ENCODE measurements at regions not wholly inside any gene's neighbourhood (a gene's known extent, or its start where the extent isn't known, plus 50 kb on each side); places are given as distances from the start of the nearest gene placed in this dataset.

GRCh38 chr10:4492202-4492601 is 333.8 kb upstream of the AKR1E2 start:
- H3K27ac ChIP-seq: no peak overlapping the region
- no peaks in the 10 kb centered on the region for H3K9me3 ChIP-seq
- TF ChIP-seq EP300 (IDR thresholded peaks at IDR 0.05): no peak
- TF ChIP-seq CTCF (IDR thresholded peaks at IDR 0.05): no peak
- TF ChIP-seq POLR2A (IDR thresholded peaks at IDR 0.05): no peak
- no peaks in the 10 kb centered on the region for H3K27me3 ChIP-seq
- intact Hi-C loops (cut with DNase I): no loop called here
- no peaks in the 10 kb centered on the region for H3K4me1 ChIP-seq (ENCODE audit: insufficient read depth)
- WGBS, 3 donors: 93 to 96% (median 95%) methylated on average over 6 of the region's 6 CpGs
- DNase-seq: no peak
- H3K4me3 ChIP-seq: no peak overlapping the region
- H3K36me3 ChIP-seq: no peaks in the 10 kb centered on the region

DNA sequence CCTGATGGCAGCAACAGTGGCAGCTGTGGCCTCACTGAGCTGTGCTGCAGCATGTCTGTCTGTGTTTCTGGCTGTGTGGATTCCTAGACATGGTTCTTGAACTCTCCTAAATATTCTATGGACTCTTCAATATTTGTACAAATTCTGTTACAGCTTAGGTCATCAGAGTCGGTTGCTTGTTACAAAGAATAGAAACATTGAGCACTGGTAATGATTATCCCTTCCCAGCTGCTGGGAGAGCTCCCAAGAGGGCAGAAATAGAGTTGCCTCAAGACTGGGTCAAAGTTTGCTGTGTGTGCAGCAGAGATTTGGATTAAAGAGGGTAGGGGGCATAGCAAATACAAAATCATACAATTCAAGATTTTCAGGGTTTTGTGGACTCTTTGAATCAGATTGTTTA is 337.1 kb upstream of the AKR1E2 start:
- TF ChIP-seq EP300 (IDR thresholded peaks at IDR 0.05): no peak
- TF ChIP-seq CTCF (IDR thresholded peaks at IDR 0.05): no peak
- TF ChIP-seq POLR2A (IDR thresholded peaks at IDR 0.05): no peak
- H3K27ac ChIP-seq: no peak overlapping the region
- no peaks in the 10 kb centered on the region for H3K36me3 ChIP-seq
- H3K27me3 ChIP-seq: no peaks in the 10 kb centered on the region
- DNase-seq: no peak
- H3K4me1 ChIP-seq (ENCODE audit: insufficient read depth): no peaks in the 10 kb centered on the region
- intact Hi-C loops (cut with DNase I): no loop called here
- H3K9me3 ChIP-seq: no peaks in the 10 kb centered on the region
- no peak overlapping the region for H3K4me3 ChIP-seq
- 20 to 31% (median 27%) methylated on average over 1 of the region's 1 CpG for WGBS, 3 donors

DNA sequence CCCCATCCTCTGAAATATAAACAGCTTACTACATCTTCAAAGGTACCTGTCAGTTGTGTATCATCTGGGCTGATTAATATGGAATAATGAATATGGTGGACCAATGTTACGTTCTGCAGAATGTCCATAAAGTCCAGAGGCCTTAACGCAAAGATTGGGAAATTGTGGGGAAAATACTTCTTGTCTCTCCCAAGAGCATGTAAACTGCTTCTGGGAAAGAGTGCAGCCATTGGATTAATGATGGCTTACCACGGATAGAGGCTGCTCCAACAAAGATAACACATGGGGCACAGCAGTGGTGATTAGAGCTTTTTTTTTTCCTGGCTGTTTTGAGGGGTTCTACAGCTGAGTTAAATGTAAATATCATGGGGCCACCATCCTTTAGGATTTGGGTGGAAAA is 340.4 kb upstream of the AKR1E2 start:
- intact Hi-C loops (cut with DNase I): no loop called here
- 79 to 89% (median 85%) methylated on average over 3 of the region's 3 CpGs for WGBS, 3 donors
- DNase-seq: no peak

DNA sequence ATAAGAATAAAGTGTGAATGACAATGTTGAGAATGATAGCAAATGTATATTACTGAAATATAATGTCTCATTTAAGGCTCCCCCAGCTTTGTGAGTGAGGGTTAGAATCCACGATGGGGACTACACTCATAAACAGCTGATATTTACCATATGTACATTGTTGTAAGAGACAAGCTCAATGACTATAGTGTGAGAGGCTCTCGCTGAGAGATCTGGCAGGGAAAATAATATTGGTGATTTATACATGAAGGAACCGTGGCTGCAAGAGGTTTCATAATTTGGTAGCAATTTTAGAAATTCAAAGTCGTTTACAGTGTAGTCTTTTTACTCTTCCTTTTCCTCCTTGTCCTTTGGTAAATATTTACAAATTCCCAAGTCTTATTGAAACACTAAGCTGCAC is 342.2 kb upstream of the AKR1E2 start:
- Histone ChIP-seq H3K36me3 (no peaks in the 10 kb centered on the region), H3K9me3 (no peaks in the 10 kb centered on the region), H3K4me1 (ENCODE audit: insufficient read depth) (no peaks in the 10 kb centered on the region), H3K4me3 (no peak overlapping the region), H3K27ac (no peak overlapping the region), H3K27me3 (no peaks in the 10 kb centered on the region)
- TF ChIP-seq CTCF (IDR thresholded peaks at IDR 0.05) (no peak), POLR2A (IDR thresholded peaks at IDR 0.05) (no peak), EP300 (IDR thresholded peaks at IDR 0.05) (no peak)
- intact Hi-C loops (cut with DNase I): no loop called here
- no peak for DNase-seq
- 33 to 45% (median 38%) methylated on average over 4 of the region's 4 CpGs for WGBS, 3 donors

More for the DNA sequence above, 340.4 kb upstream of the AKR1E2 start:
- H3K4me3 ChIP-seq: no peak overlapping the region
- no peaks in the 10 kb centered on the region for H3K36me3 ChIP-seq
- TF ChIP-seq POLR2A (IDR thresholded peaks at IDR 0.05) (no peak), EP300 (IDR thresholded peaks at IDR 0.05) (no peak), CTCF (IDR thresholded peaks at IDR 0.05) (no peak)
- H3K27ac ChIP-seq: no peak overlapping the region
- no peaks in the 10 kb centered on the region for H3K4me1 ChIP-seq (ENCODE audit: insufficient read depth)
- no peaks in the 10 kb centered on the region for H3K9me3 ChIP-seq
- H3K27me3 ChIP-seq: no peaks in the 10 kb centered on the region

- intact Hi-C loops (cut with DNase I): no loop called here
- DNase-seq: no peak
- TF ChIP-seq CTCF (IDR thresholded peaks at IDR 0.05): no peak
- no peak for TF ChIP-seq EP300 (IDR thresholded peaks at IDR 0.05)
- TF ChIP-seq POLR2A (IDR thresholded peaks at IDR 0.05): no peak
- no peak overlapping the region for H3K4me3 ChIP-seq
- H3K27me3 ChIP-seq: no peaks in the 10 kb centered on the region
- no peaks in the 10 kb centered on the region for H3K36me3 ChIP-seq
- H3K4me1 ChIP-seq (ENCODE audit: insufficient read depth): no peaks in the 10 kb centered on the region
- no peaks in the 10 kb centered on the region for H3K9me3 ChIP-seq
- H3K27ac ChIP-seq: no peak overlapping the region
These were observed 343.3 kb upstream of the AKR1E2 start for GRCh38 chr10:4482659-4483058.
